GM10266 (cell line): ENCODE measurements at regions not wholly inside any gene's neighbourhood (a gene's known extent, or its start where the extent isn't known, plus 50 kb on each side); places are given as distances from the start of the nearest gene placed in this dataset.

Experiments
- DNase-seq: peaks from one replicate; pipeline ENCODE4 v3.0.0; 2012; ENCODE audit errors: extremely low spot score
- CTCF ChIP-seq: IDR thresholded peaks from 2 replicates; pipeline ENCODE4 v1.5.1; 2012; ENCODE audit warnings: mild to moderate bottlenecking, low read depth; ENCODE audit not compliant: control insufficient read depth, insufficient read depth; ENCODE audit errors: missing control alignments

DNA sequence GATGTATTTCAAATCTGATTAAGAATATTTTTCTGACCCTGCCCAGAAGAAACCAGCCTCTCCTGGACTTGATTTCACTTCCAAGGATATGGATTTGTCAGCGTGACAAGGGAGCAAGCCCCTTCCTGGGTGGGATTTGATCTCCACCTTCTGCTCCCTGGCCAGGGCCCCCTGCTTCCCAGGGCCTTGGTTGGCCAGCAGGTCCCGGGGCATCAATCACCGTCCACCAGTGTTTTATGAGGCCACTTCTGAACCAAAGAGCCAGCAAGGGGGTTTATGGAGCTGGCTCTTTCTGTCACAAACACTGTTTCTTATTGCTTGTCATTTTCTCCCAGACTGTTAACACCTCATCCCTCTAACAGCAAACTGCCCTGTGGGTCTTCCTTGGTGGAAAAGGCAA is 320.5 kb upstream of the SKOR2 start:
- TF ChIP-seq CTCF: no peak
- DNase-seq: no peak

- DNase-seq: no peak
- no peak for TF ChIP-seq CTCF
These were observed 315.3 kb upstream of the SKOR2 start for GRCh38 chr18:47566809-47567208.

GRCh38 chr18:47560723-47561715 is 309.6 kb upstream of the SKOR2 start:
- DNase-seq: no peak
- no peak for TF ChIP-seq CTCF

DNA sequence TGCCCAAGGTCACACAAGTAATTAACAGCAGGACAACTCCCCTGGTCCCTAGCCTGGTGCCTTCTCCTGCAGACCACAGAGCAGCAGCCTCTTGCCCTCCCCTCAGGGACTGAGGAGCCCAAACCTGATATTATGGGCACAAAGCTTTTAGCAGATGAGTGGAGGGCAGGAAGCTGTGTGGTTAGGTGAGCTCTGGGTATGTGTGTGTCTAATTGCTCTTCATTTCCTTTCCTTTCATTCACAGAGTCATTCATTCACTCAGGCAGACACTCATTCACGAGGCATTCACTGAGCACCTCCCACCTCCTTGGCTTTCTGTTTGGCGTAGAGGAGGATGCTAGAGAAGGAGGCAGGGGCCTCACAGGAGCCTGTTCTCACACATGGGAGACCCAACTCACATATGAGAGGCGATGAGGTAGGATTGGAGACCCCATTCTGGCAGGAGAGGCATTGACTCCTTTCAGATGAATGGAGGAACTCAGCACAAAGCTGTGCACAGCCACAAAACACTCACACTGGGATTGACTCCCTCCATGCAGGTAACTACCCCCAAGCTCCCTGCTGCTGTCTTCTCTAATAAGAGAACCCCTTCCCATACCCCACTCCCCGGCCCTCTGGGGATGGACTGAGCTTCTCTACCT is 306.8 kb upstream of the SKOR2 start:
- no peak for DNase-seq
- TF ChIP-seq CTCF: no peak

GRCh38 chr18:47557160-47557559 is 305.7 kb upstream of the SKOR2 start:
- DNase-seq: no peak
- TF ChIP-seq CTCF: no peak

- TF ChIP-seq CTCF: no peak
- no peak for DNase-seq
These were observed 301.3 kb upstream of the SKOR2 start for GRCh38 chr18:47552783-47553182.

GRCh38 chr18:47550611-47551010 is 299.2 kb upstream of the SKOR2 start:
- no peak for TF ChIP-seq CTCF
- no peak for DNase-seq
